HEK293 (cell line): ENCODE measurements at regions not wholly inside any gene's neighbourhood (a gene's known extent, or its start where the extent isn't known, plus 50 kb on each side); places are given as distances from the start of the nearest gene placed in this dataset.

Experiments
- CTCF ChIA-PET: fragments of 350-600 bp; formaldehyde crosslinking; extraction: SDS; loops from one replicate; lab custom pipeline; 2021; ENCODE audit warnings: antibody characterized with exemption; lab: Yijun Ruan, JAX
- POLR2A ChIA-PET: fragments of 300-600 bp; formaldehyde crosslinking; extraction: SDS; loops from one replicate; lab custom pipeline; 2020; ENCODE audit warnings: antibody characterized with exemption, inconsistent platforms; lab: Yijun Ruan, JAX
- H3K27ac ChIP-seq: fragments of 200-500 bp; sonication (Bioruptor generic); 2 replicates; pipeline ENCODE4 v1.5.1; 2014; ENCODE audit warnings: low read depth, low read length, control low read depth, inconsistent platforms; ENCODE audit errors: extremely low read depth
- H3K36me3 ChIP-seq, 2 experiments: fragments of 200-500 bp in 1 of 2; sonication (Bioruptor generic) in 1 of 2; 1 replicate in 1 of 2; 2 replicates in 1 of 2; pipeline ENCODE4 v1.5.1; 2014 to 2017; ENCODE audit warnings: inconsistent platforms in 2 of 2, low read length in 2 of 2; ENCODE audit not compliant: control insufficient read depth in 2 of 2, insufficient read depth in 1 of 2
- H3K4me1 ChIP-seq: fragments of 200-500 bp; sonication (Bioruptor generic); 2 replicates; pipeline ENCODE4 v1.5.1; 2014; ENCODE audit warnings: mild to moderate bottlenecking, low read length, inconsistent platforms; ENCODE audit not compliant: control insufficient read depth, insufficient read depth
- H3K4me3 ChIP-seq: 2 replicates; pipeline ENCODE4 v1.5.1; 2011; ENCODE audit warnings: low read depth, mild to moderate bottlenecking, control low read depth, low read length, moderate library complexity
- H3K9me3 ChIP-seq: fragments of 200-500 bp; sonication (Bioruptor generic); 2 replicates; pipeline ENCODE4 v1.5.1; 2014; ENCODE audit warnings: low read depth, low read length, inconsistent platforms; ENCODE audit not compliant: control insufficient read depth, insufficient read depth
- ATF2 ChIP-seq: fragments of 450-650 bp; formaldehyde crosslinking; IDR thresholded peaks from 2 replicates; pipeline ENCODE4 v1.5.1; 2016; ENCODE audit warnings: missing biosample characterization, missing genetic modification characterization, low read depth
- BCL11B ChIP-seq: fragments of 450-650 bp; formaldehyde crosslinking; IDR thresholded peaks from 2 replicates; pipeline ENCODE4 v1.5.1; 2016; ENCODE audit warnings: low read depth, missing biosample characterization, missing genetic modification characterization
- BCL6B ChIP-seq: fragments of 450-650 bp; formaldehyde crosslinking; IDR thresholded peaks from 2 replicates; pipeline ENCODE4 v1.5.1; 2017; ENCODE audit warnings: missing biosample characterization, missing genetic modification characterization
- CTCF ChIP-seq: fragments of 450-650 bp; formaldehyde crosslinking; IDR thresholded peaks from 2 replicates; pipeline ENCODE4 v1.5.1; 2016; ENCODE audit warnings: missing biosample characterization, missing genetic modification characterization
- IKZF3 ChIP-seq: fragments of 450-650 bp; IDR thresholded peaks from 2 replicates; pipeline ENCODE4 v1.5.0; 2018; ENCODE audit warnings: missing biosample characterization, mild to moderate bottlenecking, missing genetic modification characterization, moderate library complexity
- KLF17 ChIP-seq: fragments of 450-650 bp; formaldehyde crosslinking; IDR thresholded peaks from 2 replicates; pipeline ENCODE4 v1.5.1; 2016; ENCODE audit warnings: missing biosample characterization, missing genetic modification characterization
- SALL2 ChIP-seq: fragments of 450-650 bp; formaldehyde crosslinking; IDR thresholded peaks from 2 replicates; pipeline ENCODE4 v1.5.0; 2017; ENCODE audit warnings: missing biosample characterization, mild to moderate bottlenecking, missing genetic modification characterization, borderline replicate concordance
- SCRT1 ChIP-seq: fragments of 450-650 bp; formaldehyde crosslinking; IDR thresholded peaks from 2 replicates; pipeline ENCODE4 v1.5.1; 2016; ENCODE audit warnings: missing biosample characterization, missing genetic modification characterization, borderline replicate concordance
- SETDB1 ChIP-seq: IDR thresholded peaks from one replicate; pipeline ENCODE4 v1.6.1; 2017; ENCODE audit warnings: mild to moderate bottlenecking, low read length, moderate library complexity, mixed read lengths; ENCODE audit not compliant: insufficient read length
- YY2 ChIP-seq: fragments of 450-650 bp; formaldehyde crosslinking; IDR thresholded peaks from 2 replicates; pipeline ENCODE4 v1.5.1; 2016; ENCODE audit warnings: missing biosample characterization, missing genetic modification characterization
- ZBTB20 ChIP-seq: fragments of 450-650 bp; formaldehyde crosslinking; IDR thresholded peaks from 2 replicates; pipeline ENCODE4 v1.5.1; 2016; ENCODE audit warnings: missing biosample characterization, missing genetic modification characterization
- ZNF133 ChIP-seq: fragments of 450-650 bp; formaldehyde crosslinking; IDR thresholded peaks from 2 replicates; pipeline ENCODE4 v1.5.1; 2016; ENCODE audit warnings: missing biosample characterization, missing genetic modification characterization
- ZNF169 ChIP-seq: fragments of 450-650 bp; formaldehyde crosslinking; IDR thresholded peaks from 2 replicates; pipeline ENCODE4 v1.5.1; 2016; ENCODE audit warnings: missing biosample characterization, missing genetic modification characterization
- ZNF394 ChIP-seq: fragments of 450-650 bp; formaldehyde crosslinking; IDR thresholded peaks from 2 replicates; pipeline ENCODE4 v1.5.1; 2016; ENCODE audit warnings: missing biosample characterization, missing genetic modification characterization, mild to moderate bottlenecking, moderate library complexity, borderline replicate concordance
- ZNF433 ChIP-seq: fragments of 450-650 bp; formaldehyde crosslinking; IDR thresholded peaks from 2 replicates; pipeline ENCODE4 v1.5.1; 2016; ENCODE audit warnings: missing biosample characterization, missing genetic modification characterization, low read depth
- ZNF473 ChIP-seq: fragments of 450-650 bp; formaldehyde crosslinking; IDR thresholded peaks from 2 replicates; pipeline ENCODE4 v1.5.1; 2017; ENCODE audit warnings: missing biosample characterization, missing genetic modification characterization
- ZNF488 ChIP-seq: fragments of 450-650 bp; formaldehyde crosslinking; IDR thresholded peaks from 2 replicates; pipeline ENCODE4 v1.5.1; 2016; ENCODE audit warnings: missing biosample characterization, missing genetic modification characterization
- ZNF639 ChIP-seq: fragments of 450-650 bp; formaldehyde crosslinking; IDR thresholded peaks from 2 replicates; pipeline ENCODE4 v1.5.1; 2016; ENCODE audit warnings: missing biosample characterization, missing genetic modification characterization
- ZNF747 ChIP-seq: fragments of 450-650 bp; formaldehyde crosslinking; IDR thresholded peaks from 2 replicates; pipeline ENCODE4 v1.5.1; 2016; ENCODE audit warnings: missing biosample characterization, missing genetic modification characterization
- ZNF830 ChIP-seq: fragments of 450-650 bp; IDR thresholded peaks from 2 replicates; pipeline ENCODE4 v1.5.0; 2018; ENCODE audit warnings: missing biosample characterization, missing genetic modification characterization, low read depth, mild to moderate bottlenecking, moderate library complexity
- ZNF843 ChIP-seq: fragments of 450-650 bp; formaldehyde crosslinking; IDR thresholded peaks from 2 replicates; pipeline ENCODE4 v1.5.1; 2016; ENCODE audit warnings: missing biosample characterization, missing genetic modification characterization

- H3K4me1 ChIP-seq, result no peaks in the 10 kb centered on the region
- POLR2A ChIA-PET, result no interaction called here
- no peak for TF ChIP-seq ZBTB20
- TF ChIP-seq SETDB1, result peak; percentile 84
- TF ChIP-seq, all 188 proteins: peak for 1
- Histone ChIP-seq H3K27ac (no peak overlapping the region), H3K4me3 (no peak overlapping the region), H3K36me3 (no peaks in the 10 kb centered on the region), H3K9me3 (no peaks in the 10 kb centered on the region)
- CTCF ChIA-PET, result no interaction called here
Measured at GRCh38 chr15:94840794-94841783, 609.7 kb downstream of the MCTP2 start.

- H3K4me3 ChIP-seq, result no peak overlapping the region
- no peaks in the 10 kb centered on the region for H3K4me1 ChIP-seq
- POLR2A ChIA-PET, result no interaction called here
- no peaks in the 10 kb centered on the region for H3K36me3 ChIP-seq
- no peaks in the 10 kb centered on the region for H3K9me3 ChIP-seq
- CTCF ChIA-PET, result no interaction called here
- no peak for TF ChIP-seq SCRT1 (tag by site-specific recombination)
- no peak for TF ChIP-seq SALL2 (tag by site-specific recombination)
- TF ChIP-seq ZNF639 (tag by site-specific recombination), result no peak
- TF ChIP-seq ZNF843, result no peak
- no peak for TF ChIP-seq BCL6B (tag by site-specific recombination)
- no peak for TF ChIP-seq ZNF433 (tag by site-specific recombination)
- no peak for TF ChIP-seq ZNF473 (tag by site-specific recombination)
- TF ChIP-seq ZNF488, result no peak
- no peak for TF ChIP-seq YY2 (tag by site-specific recombination)
- no peak for TF ChIP-seq ZNF747 (tag by site-specific recombination)
- no peak for TF ChIP-seq BCL11B (tag by site-specific recombination)
- TF ChIP-seq ZNF169 (tag by site-specific recombination), result no peak
- no peak for TF ChIP-seq KLF17 (tag by site-specific recombination)
- TF ChIP-seq ATF2 (tag by site-specific recombination), result no peak
- TF ChIP-seq ZNF830, result no peak
- TF ChIP-seq CTCF (tag by site-specific recombination), result no peak
- TF ChIP-seq ZNF133 (tag by site-specific recombination), result no peak
- TF ChIP-seq IKZF3 (tag by site-specific recombination), result no peak
- TF ChIP-seq ZNF394 (tag by site-specific recombination), result no peak
- no peak overlapping the region for H3K27ac ChIP-seq
Measured at GRCh38 chr15:94843060-94843459, 611.7 kb downstream of the MCTP2 start.
